ENCODE measurements at regions not wholly inside any gene's neighbourhood (a gene's known extent, or its start where the extent isn't known, plus 50 kb on each side); places are given as distances from the start of the nearest gene placed in this dataset.

- TF ChIP-seq CTCF (conservative IDR thresholded peaks at IDR 0.05), result no peak
- no peak for TF ChIP-seq EZH2 (IDR thresholded peaks at IDR 0.05; ENCODE audit: low read depth)
Measured at GRCh38 chr1:8203551-8203950, 114.4 kb upstream of the SLC45A1 start.

Measured in PC-9 (cell line).